PC-3 (cell line): ENCODE measurements at regions not wholly inside any gene's neighbourhood (a gene's known extent, or its start where the extent isn't known, plus 50 kb on each side); places are given as distances from the start of the nearest gene placed in this dataset.
A peak's percentile ranks its signal among the peaks of the same experiment; 100 is the strongest.

Source experiments
- ATAC-seq: fragments of 200-7000 bp; cut with Tn5 transposase; 2 replicates; pipeline ENCODE4 v1.9.1; 2020; ENCODE audit warnings: mild to moderate bottlenecking, moderate library complexity
- BruUV-seq: library from RNA; stranded (reverse); fragments of 400-500 nt; replicated peaks from 2 replicates; lab custom pipeline; 2021; lab: Mats Ljungman, UMichigan
- CTCF ChIA-PET: fragments of 300-600 bp; sonication (Branson Sonifier 250); formaldehyde crosslinking; loops from one replicate; lab custom pipeline; 2022; ENCODE audit warnings: antibody characterized with exemption; lab: Charles Lee
- POLR2A ChIA-PET: fragments of 300-600 bp; sonication (Branson Sonifier 250); formaldehyde crosslinking; loops from one replicate; lab custom pipeline; 2022; ENCODE audit warnings: antibody characterized with exemption; ENCODE audit not compliant: unreplicated experiment; lab: Charles Lee
- DNase-seq: peaks from one replicate; pipeline ENCODE4 v3.0.0-alpha.2; 2015
- H2AFZ ChIP-seq: fragments of 300-600 bp; sonication (generic); 2 replicates; pipeline ENCODE4 v1.6.0; 2016; ENCODE audit warnings: antibody characterized with exemption, low read length
- H3F3A ChIP-seq: fragments of 300-600 bp; sonication (generic); one replicate; pipeline ENCODE4 v1.6.0; 2017; ENCODE audit warnings: antibody characterized with exemption, low read length, control low read depth, mild to moderate bottlenecking; ENCODE audit not compliant: unreplicated experiment
- H3K27ac ChIP-seq: fragments of 300-600 bp; sonication (generic); 2 replicates; pipeline ENCODE4 v1.5.1; 2016; ENCODE audit warnings: mild to moderate bottlenecking, low read length
- H3K27me3 ChIP-seq: fragments of 300-600 bp; sonication (generic); 2 replicates; pipeline ENCODE4 v1.6.1; 2016; ENCODE audit warnings: low read length, mixed read lengths
- H3K36me3 ChIP-seq: fragments of 300-600 bp; sonication (generic); 2 replicates; pipeline ENCODE4 v1.6.1; 2016; ENCODE audit warnings: low read depth, mixed run types, low read length, mixed read lengths
- H3K4me1 ChIP-seq: fragments of 300-600 bp; sonication (generic); 2 replicates; pipeline ENCODE4 v1.5.1; 2016; ENCODE audit warnings: low read length; ENCODE audit not compliant: insufficient read depth
- H3K4me2 ChIP-seq: fragments of 300-600 bp; sonication (generic); 2 replicates; pipeline ENCODE4 v1.6.0; 2016; ENCODE audit warnings: low read length
- H3K4me3 ChIP-seq: fragments of 300-600 bp; sonication (generic); 2 replicates; pipeline ENCODE4 v1.5.1; 2016; ENCODE audit warnings: mild to moderate bottlenecking, low read length, mixed read lengths
- H3K79me2 ChIP-seq: fragments of 300-600 bp; sonication (generic); 2 replicates; pipeline ENCODE4 v1.6.1; 2017; ENCODE audit warnings: low read length, mixed read lengths
- H3K9ac ChIP-seq: fragments of 300-600 bp; sonication (generic); 2 replicates; pipeline ENCODE4 v1.6.0; 2016; ENCODE audit warnings: mild to moderate bottlenecking, low read length
- H3K9me2 ChIP-seq: fragments of 300-600 bp; sonication (generic); replicated peaks from 2 replicates; pipeline ENCODE4 v1.6.1; 2016; ENCODE audit warnings: mixed run types, low read length, mixed read lengths
- H3K9me3 ChIP-seq: fragments of 300-600 bp; sonication (generic); 2 replicates; pipeline ENCODE4 v1.6.1; 2016; ENCODE audit warnings: low read length, mixed read lengths
- H4K20me1 ChIP-seq: fragments of 300-600 bp; sonication (generic); 2 replicates; pipeline ENCODE4 v1.6.1; 2016; ENCODE audit warnings: low read length, mixed read lengths
- CTCF ChIP-seq: fragments of 300-600 bp; sonication (generic); conservative IDR thresholded peaks from 2 replicates; pipeline ENCODE4 v1.5.1; 2017; ENCODE audit warnings: antibody characterized with exemption, low read depth, mild to moderate bottlenecking, low read length
- EZH2 ChIP-seq: fragments of 300-600 bp; sonication (generic); IDR thresholded peaks from one replicate; pipeline ENCODE4 v1.6.1; 2017; ENCODE audit warnings: antibody characterized with exemption, mild to moderate bottlenecking, low read length; ENCODE audit not compliant: unreplicated experiment
- EZH2phosphoT487 ChIP-seq: fragments of 300-600 bp; sonication (generic); IDR thresholded peaks from 2 replicates; pipeline ENCODE4 v1.6.1; 2018; ENCODE audit warnings: mild to moderate bottlenecking, antibody characterized with exemption, low read length, borderline replicate concordance
- intact Hi-C: fragments of 100-400 bp; cut with micrococcal nuclease; formaldehyde crosslinking; loops from 2 replicates; pipeline ENCODE4 v1.9.0; 2023

DNA sequence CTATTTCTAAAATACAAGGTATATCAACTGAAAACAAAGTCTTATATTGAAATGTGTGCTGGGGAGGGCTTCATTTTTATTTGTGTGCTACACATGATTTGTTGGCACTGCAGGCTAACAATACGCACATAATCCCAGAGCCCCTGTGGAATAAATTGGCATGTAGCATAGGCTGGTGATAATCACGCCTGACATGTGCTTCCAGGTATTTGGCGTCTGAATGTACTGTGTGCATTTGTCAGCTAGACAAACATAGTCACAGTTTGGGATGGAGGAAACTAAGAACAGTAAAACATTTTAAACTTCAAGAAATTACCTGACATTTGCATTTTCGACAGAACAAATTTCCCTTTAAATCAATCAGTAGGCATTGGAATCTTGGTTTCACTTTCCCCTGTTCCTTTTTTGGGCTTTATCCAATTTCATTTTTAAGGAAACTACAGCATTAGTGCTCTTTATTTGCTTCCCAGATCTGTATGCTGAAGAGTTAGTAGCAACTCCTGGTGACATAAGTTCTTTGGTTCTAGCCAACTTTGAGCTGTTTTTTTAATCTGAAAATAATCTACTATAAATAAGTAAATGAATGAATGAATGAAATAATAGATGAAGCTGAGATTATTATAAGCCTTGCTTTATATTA, 472.3 kb downstream of the PDHA2 start:
- no peaks in the 10 kb centered on the region for H3K9me2 ChIP-seq
- DNase-seq (peak; percentile 7), ATAC-seq (peak; percentile 65)
- no peaks in the 10 kb centered on the region for H3K79me2 ChIP-seq
- no peak for TF ChIP-seq EZH2
- no peak for TF ChIP-seq CTCF
- no peak for TF ChIP-seq EZH2phosphoT487
- H3K4me1 ChIP-seq, result no peaks in the 10 kb centered on the region
- CTCF ChIA-PET, result no interaction called here
- H3K4me3 ChIP-seq, result peak overlapping the region; percentile 64
- no peaks in the 10 kb centered on the region for H3F3A ChIP-seq
- no peak overlapping the region for H3K9ac ChIP-seq
- POLR2A ChIA-PET, result no interaction called here
- intact Hi-C loops, result no loop called here
- H3K4me2 ChIP-seq, result peak overlapping the region; percentile 82
- H2AFZ ChIP-seq, result peak overlapping the region; percentile 45
- H3K9me3 ChIP-seq, result no peaks in the 10 kb centered on the region
- no TSS peak for BruUV-seq
- no peaks in the 10 kb centered on the region for H4K20me1 ChIP-seq
- no peak overlapping the region for H3K27ac ChIP-seq
- H3K36me3 ChIP-seq, result no peaks in the 10 kb centered on the region
- H3K27me3 ChIP-seq, result no peaks in the 10 kb centered on the region

GRCh38 chr4:96315815-96316214, 475.9 kb downstream of the PDHA2 start:
- no TSS peak for BruUV-seq

More at GRCh38 chr4:96315815-96316214, 475.9 kb downstream of the PDHA2 start:
- intact Hi-C loops, result no loop called here
- DNase-seq (peak; percentile 1), ATAC-seq (no peak)
- Histone ChIP-seq H3F3A (no peaks in the 10 kb centered on the region), H2AFZ (no peak overlapping the region), H3K27me3 (no peaks in the 10 kb centered on the region), H3K9me2 (no peaks in the 10 kb centered on the region), H3K4me3 (no peak overlapping the region), H3K9ac (no peak overlapping the region), H3K4me1 (no peaks in the 10 kb centered on the region), H3K79me2 (no peaks in the 10 kb centered on the region), H3K36me3 (no peaks in the 10 kb centered on the region), H3K27ac (no peak overlapping the region), H4K20me1 (no peaks in the 10 kb centered on the region), H3K9me3 (no peaks in the 10 kb centered on the region), H3K4me2 (no peak overlapping the region)
- TF ChIP-seq CTCF (no peak), EZH2phosphoT487 (no peak), EZH2 (no peak)
- CTCF ChIA-PET, result no interaction called here
- POLR2A ChIA-PET, result no interaction called here
